ENCODE measurements at regions not wholly inside any gene's neighbourhood (a gene's known extent, or its start where the extent isn't known, plus 50 kb on each side); places are given as distances from the start of the nearest gene placed in this dataset.

GRCh38 chr2:78973630-78974029, 51.9 kb upstream of the REG3G start:
- TF ChIP-seq CTCF (IDR thresholded peaks at IDR 0.05; ENCODE audit: borderline replicate concordance, extremely low read depth, low read length, poor library complexity, severe bottlenecking) (no peak), EZH2 (IDR thresholded peaks at IDR 0.05; ENCODE audit: borderline replicate concordance, low read depth, low read length, severe bottlenecking) (no peak)

All from DND-41 (cell line).